NCI-H82 treated with DMSO at 0.1 percent for 48 hours (cell line): ENCODE measurements at regions not wholly inside any gene's neighbourhood (a gene's known extent, or its start where the extent isn't known, plus 50 kb on each side); places are given as distances from the start of the nearest gene placed in this dataset.

Experiments used
- DNase-seq: peaks from one replicate; lab custom pipeline; 2025; ENCODE audit not compliant: unreplicated experiment; lab: John Stamatoyannopoulos, UW

DNA sequence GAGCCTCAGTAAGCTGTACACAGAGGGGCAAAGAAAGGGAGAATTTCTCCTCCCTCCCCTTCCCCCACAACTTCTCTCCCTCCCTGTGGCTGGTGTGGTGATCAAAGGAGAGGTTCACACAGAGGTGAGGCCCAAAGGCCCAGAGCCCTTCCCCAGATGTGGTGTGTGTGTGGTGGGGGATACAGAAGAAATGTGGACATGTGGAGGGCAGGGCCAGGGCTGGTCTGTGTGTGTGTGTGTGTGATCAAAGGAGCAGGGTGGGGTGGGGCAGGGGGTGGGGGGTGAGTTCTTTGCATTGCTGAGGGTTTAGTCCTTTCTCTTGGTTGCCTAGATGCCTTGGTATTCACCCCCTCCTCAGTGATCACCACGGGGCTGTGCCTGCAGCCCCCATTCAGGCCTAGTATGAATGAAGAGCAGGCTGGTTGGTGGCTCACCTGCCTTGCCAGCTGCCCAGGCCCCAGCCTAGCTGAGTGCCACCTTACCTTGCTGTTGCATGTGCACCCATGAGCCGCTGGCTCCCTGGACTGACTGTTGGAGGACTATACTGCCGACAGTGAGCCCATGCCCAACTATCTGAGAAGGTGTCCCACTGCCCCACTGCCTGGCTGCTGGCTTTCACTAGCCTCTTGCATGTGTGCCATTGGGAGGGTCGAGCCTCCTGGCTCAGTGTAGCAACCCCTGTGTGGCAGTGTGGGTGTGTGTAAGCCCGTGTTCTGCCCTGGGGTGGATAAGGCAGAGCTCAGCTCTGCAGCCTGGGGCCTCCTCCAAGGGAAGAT is 101.9 kb downstream of the EFNB1 start:
- DNase-seq = no peak

GRCh38 chrX:68929332-68930150 is 100.7 kb downstream of the EFNB1 start:
- DNase-seq = no peak

GRCh38 chrX:68928401-68928800 is 99.6 kb downstream of the EFNB1 start:
- no peak for DNase-seq

DNA sequence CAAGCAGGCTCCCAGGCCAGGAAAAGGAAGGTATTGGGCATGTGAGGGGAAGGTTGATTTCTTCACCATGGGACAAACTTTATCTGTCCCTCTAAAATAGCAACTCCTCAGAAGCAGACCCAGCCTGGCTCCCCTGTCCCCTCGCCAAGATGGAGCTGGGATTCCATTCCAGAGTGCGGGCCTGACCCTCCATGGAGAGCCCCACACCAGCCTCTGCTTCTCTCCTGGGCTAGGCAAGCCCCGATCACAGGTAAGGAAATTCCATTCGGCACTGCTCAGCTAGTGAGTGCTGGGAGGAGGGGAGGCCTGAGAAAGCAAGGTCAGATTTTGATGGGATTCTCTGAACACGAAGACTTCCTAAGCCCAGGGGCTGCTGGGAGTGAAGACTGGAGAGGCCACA is 98.4 kb downstream of the EFNB1 start:
- DNase-seq = no peak

DNA sequence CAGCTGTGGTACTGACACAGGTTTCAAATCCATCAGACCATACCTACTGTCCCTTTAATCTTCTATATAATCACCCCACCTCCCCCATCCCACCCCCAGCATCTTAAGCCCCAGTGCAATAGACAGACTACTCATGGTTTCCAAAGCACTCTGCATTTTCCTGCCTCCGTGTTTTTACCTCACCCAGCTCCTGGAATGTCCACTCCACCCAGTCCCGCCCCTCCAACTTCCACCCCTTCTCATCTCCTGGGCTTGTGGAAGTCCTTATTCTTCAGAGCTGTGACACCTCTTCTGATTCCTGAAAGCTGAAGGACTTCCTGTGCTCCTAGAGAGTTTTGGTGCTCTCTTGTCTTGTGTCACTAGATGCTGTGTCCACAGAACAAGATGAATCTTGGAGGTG is 94.3 kb downstream of the EFNB1 start:
- DNase-seq = no peak

DNA sequence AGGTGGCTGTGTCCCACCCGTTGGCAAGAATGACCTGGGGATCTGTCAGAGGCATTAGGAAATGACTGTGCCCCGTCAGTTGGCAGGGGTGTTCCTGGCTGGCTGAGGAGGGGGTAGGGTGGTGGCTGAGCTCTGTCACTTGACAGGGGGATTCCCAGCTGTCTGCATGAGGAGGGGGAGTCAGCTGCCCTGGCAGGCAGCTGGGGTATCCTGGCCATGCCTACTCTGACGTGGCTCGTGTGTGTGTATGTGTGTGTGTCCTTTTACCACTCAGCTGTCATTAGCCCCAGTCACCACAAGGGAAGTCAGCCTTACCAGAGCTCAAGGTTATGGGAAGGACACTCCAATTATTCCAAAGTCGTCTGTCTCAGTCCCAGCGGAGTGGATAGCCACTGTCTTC is 93.2 kb downstream of the EFNB1 start:
- no peak for DNase-seq

- no peak for DNase-seq
Observed at GRCh38 chrX:68920561-68920960, 91.7 kb downstream of the EFNB1 start.

DNA sequence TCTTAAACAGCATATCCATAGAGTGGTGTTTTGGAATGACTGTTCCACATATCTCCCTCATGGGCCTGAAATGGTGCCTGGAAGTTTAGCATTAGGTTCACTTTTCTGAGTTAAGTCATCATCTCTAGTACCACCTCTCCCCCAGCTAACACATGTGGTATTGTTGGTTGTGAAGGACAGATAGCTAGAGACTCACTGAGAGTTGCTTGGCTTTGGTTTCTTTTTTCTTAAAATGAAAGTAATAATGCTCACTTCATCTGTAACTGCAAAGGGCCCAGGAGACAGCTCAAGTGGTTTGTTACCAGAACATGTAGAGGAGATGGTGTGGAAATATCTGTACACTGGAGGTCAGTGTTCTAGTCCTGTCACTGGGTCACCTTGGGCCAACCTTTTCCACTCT is 90.9 kb downstream of the EFNB1 start:
- no peak for DNase-seq

DNA sequence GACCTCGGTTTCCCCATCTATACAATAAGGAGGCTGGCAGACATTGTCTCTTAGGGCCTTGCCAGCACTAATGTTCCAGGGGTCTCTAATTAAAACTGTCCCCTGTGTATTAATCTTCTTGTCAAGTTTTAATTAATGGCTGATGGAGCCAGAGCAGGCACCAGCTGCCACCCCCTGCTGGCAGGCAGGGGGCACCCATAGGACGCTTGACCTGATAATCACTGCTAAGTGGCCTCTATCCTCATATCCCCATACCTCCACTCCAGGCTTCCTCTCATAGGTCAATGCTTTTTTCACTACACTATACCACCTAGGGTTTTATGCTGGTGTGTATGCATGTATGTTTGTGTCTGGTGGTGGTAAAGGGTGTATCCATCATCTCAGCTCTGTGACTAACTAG is 89.4 kb downstream of the EFNB1 start:
- DNase-seq = no peak

DNA sequence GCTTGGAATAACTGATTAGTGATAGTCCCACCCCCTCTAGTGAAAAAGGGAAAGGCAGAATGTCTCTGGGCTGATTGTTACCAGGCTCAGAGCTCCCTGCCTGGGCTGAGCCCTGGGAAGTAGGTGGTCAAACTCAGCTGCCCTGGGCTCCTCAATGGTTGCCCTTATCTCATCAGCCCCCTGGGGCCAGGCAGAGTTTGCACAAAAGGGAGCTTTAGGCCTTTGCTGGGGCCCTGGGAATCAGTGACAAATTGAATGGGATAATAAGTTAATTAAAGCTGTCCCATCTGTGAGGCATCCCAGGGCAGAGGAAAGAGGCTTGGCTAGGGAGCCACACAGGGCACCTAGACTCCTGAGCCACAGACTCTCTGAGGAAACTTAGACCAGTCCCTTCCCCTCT is 89.0 kb downstream of the EFNB1 start:
- DNase-seq = peak; percentile 33

DNA sequence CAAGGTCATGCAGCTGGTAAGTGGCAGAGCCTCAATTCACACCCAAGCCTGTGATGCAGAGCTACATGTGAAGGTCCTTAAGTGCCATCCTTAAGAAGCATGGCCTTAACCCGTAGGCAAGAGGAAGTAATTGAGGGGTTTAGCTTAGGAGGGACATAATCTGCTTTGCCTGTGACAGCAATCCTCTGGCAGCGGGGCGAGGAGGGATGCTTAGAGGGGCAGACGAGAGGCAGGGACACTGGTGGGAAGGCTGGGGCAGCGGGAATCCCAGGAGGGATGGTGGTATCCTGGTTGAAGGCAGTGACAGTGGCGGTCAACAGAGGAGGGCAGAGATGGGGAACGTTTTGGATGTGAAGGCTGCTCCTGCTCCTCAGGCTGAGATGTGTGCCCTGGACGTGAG is 88.1 kb downstream of the EFNB1 start:
- DNase-seq = peak; percentile 69

GRCh38 chrX:68915778-68916177 is 87.0 kb downstream of the EFNB1 start:
- no peak for DNase-seq

GRCh38 chrX:68914479-68914946 is 85.7 kb downstream of the EFNB1 start:
- no peak for DNase-seq

GRCh38 chrX:68913249-68913547 is 84.4 kb downstream of the EFNB1 start:
- no peak for DNase-seq

DNA sequence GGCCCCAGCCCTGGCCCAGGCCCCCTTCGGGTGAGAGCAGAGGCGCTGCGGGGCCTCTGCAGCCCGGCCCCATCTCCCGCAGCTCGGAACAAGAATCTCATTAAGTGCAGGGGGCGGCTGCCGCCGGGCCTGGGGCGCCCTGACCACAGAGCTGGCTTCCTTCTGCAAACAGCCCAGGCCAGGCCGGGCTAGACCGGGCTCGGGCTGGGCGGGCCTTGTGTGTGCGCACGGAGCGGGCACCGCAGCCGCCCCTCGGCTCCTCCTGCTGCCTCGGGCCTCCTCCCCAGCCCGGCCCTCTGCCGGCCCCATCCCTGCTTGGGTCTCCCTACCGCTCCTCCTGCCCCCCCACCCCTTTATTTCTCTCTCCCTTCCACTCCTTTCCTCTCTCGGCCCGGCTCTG is 83.3 kb downstream of the EFNB1 start:
- DNase-seq = no peak

- DNase-seq = no peak
Observed at GRCh38 chrX:68910731-68911428, 82.1 kb downstream of the EFNB1 start.

GRCh38 chrX:68909945-68910344 is 81.1 kb downstream of the EFNB1 start:
- no peak for DNase-seq

DNA sequence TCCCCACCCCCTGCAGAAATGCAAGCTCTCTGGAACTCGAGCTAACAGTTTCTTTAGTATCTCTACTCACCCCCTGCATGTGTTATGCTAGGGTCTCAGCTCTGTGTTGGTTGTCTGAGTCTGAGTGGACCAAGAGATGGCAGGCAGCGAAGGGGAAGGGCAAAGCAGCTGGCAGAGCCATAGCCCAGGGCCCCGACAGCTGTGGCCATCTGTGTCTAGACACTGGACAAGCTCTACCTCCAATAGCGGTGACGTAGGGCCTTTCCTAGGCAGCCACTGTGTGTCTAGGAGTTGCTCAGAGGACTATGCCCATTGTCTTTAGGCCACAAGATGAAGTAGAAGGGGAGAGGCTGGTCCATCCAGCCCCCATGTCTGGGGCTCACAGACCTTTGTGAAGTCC is 79.2 kb downstream of the EFNB1 start:
- no peak for DNase-seq

DNA sequence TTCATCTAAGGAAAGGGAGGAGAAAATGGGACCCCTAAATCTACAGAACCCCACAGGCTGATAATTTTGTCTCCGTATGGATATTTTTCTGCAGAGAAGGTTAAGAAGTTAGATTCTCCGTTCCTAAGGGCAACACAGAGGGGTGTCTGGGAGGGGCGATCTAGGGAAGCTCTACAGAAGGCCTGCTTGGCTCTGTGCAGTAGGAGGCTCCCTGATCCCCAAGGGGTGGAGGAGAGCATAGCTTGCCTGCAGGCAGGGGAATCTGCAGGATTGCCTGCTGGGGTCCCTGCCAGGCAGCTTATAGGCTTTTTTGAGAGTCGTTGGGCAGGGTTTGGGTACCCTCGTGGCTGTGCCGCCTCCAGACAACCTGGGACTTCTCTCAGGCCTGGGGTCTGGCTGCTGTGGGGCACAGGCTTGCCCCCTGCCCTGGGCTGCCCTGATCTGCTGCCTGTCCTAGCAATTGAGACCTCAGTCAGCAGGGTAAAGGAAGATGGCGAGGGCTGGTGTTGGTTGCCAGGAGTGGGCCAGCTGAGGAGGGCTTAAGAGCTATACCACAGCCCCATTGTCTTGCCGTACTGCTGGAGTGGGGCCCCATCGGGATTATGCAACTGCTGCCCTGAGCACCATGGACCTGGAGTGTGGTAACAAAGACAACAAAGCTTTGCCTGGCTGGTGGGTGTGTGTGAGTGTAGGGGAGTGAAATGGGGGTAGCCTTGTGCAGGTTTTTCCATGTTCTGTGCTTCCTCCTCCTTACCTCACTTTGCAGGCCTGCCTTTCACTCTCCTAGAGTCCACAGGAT is 74.1 kb downstream of the EFNB1 start:
- no peak for DNase-seq

GRCh38 chrX:68901519-68901918 is 72.7 kb downstream of the EFNB1 start:
- no peak for DNase-seq

DNA sequence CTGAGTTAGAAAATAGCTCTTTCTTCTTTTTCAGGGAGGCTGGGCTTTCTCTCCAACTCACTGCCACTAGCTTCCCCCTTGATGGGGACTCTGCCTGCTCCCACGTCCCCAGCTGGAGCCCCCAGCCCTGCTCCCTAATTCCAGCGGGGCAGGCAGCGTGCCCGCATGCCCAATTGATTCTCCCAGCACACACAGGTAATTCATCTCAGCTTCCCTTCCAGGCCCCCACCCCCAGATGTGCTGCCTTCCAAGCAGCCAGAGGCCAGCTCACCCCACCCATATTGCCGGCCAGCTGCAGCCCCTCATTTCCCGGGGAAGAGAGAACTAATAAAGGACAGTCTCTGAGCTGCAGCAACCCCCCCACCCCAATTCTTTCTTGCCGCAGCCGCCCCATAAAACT is 69.8 kb downstream of the EFNB1 start:
- no peak for DNase-seq
